ENCODE measurements at regions not wholly inside any gene's neighbourhood (a gene's known extent, or its start where the extent isn't known, plus 50 kb on each side); places are given as distances from the start of the nearest gene placed in this dataset.

- TF ChIP-seq ZBTB40 (IDR thresholded peaks at IDR 0.05; ENCODE audit: borderline replicate concordance) (no peak), SKIL (IDR thresholded peaks at IDR 0.05; ENCODE audit: low read depth, poor library complexity, severe bottlenecking) (no peak), BMI1 (IDR thresholded peaks at IDR 0.05; ENCODE audit: borderline replicate concordance) (no peak), ATF3 (IDR thresholded peaks at IDR 0.05; ENCODE audit: borderline replicate concordance, extremely low read depth, low read depth, low read length) (no peak), RB1 (IDR thresholded peaks at IDR 0.05; ENCODE audit: borderline replicate concordance) (no peak)
Observed at GRCh38 chr11:81596704-81597103, 1137.0 kb downstream of the FAM181B start (continued).
